Testis (tissue), 2 donors: ENCODE measurements at regions not wholly inside any gene's neighbourhood (a gene's known extent, or its start where the extent isn't known, plus 50 kb on each side); places are given as distances from the start of the nearest gene placed in this dataset.

Source experiments
- DNase-seq: peaks from one replicate; pipeline ENCODE4 v3.0.0-alpha.2; 2019
- H3K27ac ChIP-seq, 2 donors: fragments of 200-600 bp; sonication (generic); one replicate each; pipeline ENCODE4 v1.5.1; 2019
- H3K27me3 ChIP-seq: fragments of 200-600 bp; sonication (generic); one replicate; pipeline ENCODE4 v1.5.1; 2019
- H3K36me3 ChIP-seq: fragments of 200-600 bp; sonication (generic); one replicate; pipeline ENCODE4 v1.5.1; 2017; ENCODE audit warnings: low read depth; ENCODE audit errors: missing control alignments
- H3K4me1 ChIP-seq: fragments of 200-600 bp; sonication (generic); one replicate; pipeline ENCODE4 v1.5.1; 2019
- H3K4me3 ChIP-seq, 2 donors: fragments of 200-600 bp; sonication (generic); one replicate each; pipeline ENCODE4 v1.5.1; 2017 to 2019
- H3K9me3 ChIP-seq: fragments of 200-600 bp; sonication (generic); one replicate; pipeline ENCODE4 v1.5.1; 2017
- POLR2A ChIP-seq: fragments of 450-650 bp; IDR thresholded peaks from one replicate; pipeline ENCODE4 v1.6.1; 2017; ENCODE audit warnings: antibody characterized with exemption, mild to moderate bottlenecking, moderate library complexity
- WGBS, 2 donors: methylation state at CpG; one replicate each; pipeline ENCODE4 v1.1.5; 2018; 5-methylcytosine and 5-hydroxymethylcytosine counted together
- intact Hi-C: fragments of 100-400 bp; cut with DNase I; formaldehyde crosslinking; loops from one replicate; pipeline ENCODE4 v1.15.1; 2023; ENCODE audit warnings: low total_unique reads
- TF ChIP-seq, protein P1 (sequence below), 3 experiments: fragments of 450-650 bp in 2 of 3; fragments of 200-600 bp in 1 of 3; sonication (generic) in 1 of 3; IDR thresholded peaks; one replicate each; pipeline ENCODE4 v1.5.1; 2016 to 2019; ENCODE audit warnings: antibody characterized with exemption in 3 of 3, mild to moderate bottlenecking in 2 of 3, moderate library complexity in 1 of 3

DNA sequence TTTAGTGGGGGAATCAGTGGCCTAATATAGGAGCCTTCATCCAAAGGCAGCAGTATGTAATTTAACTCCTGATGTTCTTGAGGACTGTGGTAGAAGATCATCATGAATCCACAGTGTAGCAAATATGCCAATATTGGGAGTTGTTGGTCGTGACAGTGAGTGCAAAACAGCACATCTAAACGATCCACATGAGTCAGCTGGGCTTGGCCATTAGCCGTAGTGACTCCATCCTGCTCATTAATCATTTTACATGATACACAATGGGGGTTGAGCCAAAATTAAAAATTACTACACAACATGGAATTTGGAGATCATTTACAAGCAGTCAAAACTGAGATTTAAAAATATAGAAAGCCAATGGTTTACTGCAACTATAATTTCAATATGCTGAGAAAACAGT, 653.9 kb upstream of the CAMK1G start:
- WGBS, 2 donors, result 64 to 75% methylated on average over 3 of the region's 3 CpGs
- Histone ChIP-seq H3K27ac (no peak overlapping the region), H3K9me3 (no peaks in the 10 kb centered on the region), H3K36me3 (no peaks in the 10 kb centered on the region), H3K27me3 (no peaks in the 10 kb centered on the region), H3K4me3 (no peak overlapping the region), H3K4me1 (no peaks in the 10 kb centered on the region)
- intact Hi-C loops, result no loop called here
- no peak for DNase-seq
- no peak for TF ChIP-seq POLR2A
- TF ChIP-seq, protein P1, sequence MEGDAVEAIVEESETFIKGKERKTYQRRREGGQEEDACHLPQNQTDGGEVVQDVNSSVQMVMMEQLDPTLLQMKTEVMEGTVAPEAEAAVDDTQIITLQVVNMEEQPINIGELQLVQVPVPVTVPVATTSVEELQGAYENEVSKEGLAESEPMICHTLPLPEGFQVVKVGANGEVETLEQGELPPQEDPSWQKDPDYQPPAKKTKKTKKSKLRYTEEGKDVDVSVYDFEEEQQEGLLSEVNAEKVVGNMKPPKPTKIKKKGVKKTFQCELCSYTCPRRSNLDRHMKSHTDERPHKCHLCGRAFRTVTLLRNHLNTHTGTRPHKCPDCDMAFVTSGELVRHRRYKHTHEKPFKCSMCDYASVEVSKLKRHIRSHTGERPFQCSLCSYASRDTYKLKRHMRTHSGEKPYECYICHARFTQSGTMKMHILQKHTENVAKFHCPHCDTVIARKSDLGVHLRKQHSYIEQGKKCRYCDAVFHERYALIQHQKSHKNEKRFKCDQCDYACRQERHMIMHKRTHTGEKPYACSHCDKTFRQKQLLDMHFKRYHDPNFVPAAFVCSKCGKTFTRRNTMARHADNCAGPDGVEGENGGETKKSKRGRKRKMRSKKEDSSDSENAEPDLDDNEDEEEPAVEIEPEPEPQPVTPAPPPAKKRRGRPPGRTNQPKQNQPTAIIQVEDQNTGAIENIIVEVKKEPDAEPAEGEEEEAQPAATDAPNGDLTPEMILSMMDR (IDR thresholded peaks at IDR 0.05), result no peak

DNA sequence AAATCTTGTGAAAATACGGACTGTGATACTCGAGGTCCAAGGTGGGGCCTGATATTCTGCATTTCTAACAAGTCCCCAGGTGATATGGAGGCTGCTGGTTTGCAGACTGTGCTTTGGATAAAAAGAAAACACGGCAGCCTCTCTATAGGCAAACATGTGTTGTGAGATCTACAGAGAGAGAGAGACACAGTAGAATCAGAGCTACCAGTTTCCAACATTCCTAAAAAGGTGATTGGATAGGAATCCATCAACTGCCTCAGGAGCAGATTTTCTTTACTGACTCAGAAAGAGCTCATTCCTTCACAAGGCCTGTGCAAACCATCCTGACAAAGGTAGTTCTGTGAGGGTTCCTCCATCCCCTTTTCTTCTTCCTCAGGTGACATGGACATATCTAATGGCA, 651.6 kb upstream of the CAMK1G start:
- no peak for TF ChIP-seq POLR2A
- TF ChIP-seq, protein P1 (IDR thresholded peaks at IDR 0.05), result no peak
- H3K4me3 ChIP-seq, result no peak overlapping the region
- H3K9me3 ChIP-seq, result no peaks in the 10 kb centered on the region
- H3K27ac ChIP-seq, result no peak overlapping the region
- 77 to 84% methylated on average over 3 of the region's 3 CpGs for WGBS, 2 donors
- H3K36me3 ChIP-seq, result no peaks in the 10 kb centered on the region
- intact Hi-C loops, result no loop called here
- H3K27me3 ChIP-seq, result no peaks in the 10 kb centered on the region
- H3K4me1 ChIP-seq, result no peaks in the 10 kb centered on the region
- no peak for DNase-seq

DNA sequence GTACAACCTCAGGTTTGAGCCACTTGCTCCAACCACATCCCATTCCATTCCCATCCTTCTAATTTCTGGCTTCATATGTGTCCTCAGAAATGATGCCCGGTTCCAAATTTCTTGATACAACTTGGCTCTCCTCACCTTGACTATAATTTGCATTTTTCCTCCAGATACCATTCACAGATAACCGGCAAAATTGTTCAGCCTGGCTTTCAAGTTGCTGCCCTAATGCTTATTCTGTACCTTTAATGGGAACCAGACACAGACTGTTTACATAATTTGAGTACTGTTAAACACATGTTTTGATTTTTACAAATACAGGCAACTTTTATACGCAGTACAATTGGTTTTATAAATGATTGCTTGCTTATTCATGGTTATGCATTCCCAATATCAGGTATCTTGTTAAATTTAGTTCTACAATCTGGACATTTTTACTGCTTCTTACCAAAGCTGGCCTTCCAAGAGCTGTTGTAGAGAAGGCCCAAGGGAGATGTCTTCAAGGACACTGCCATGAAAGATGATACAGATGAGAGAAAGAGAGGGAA, 649.5 kb upstream of the CAMK1G start:
- Histone ChIP-seq H3K9me3 (no peaks in the 10 kb centered on the region), H3K27me3 (no peaks in the 10 kb centered on the region), H3K36me3 (no peaks in the 10 kb centered on the region), H3K4me1 (no peaks in the 10 kb centered on the region), H3K4me3 (no peak overlapping the region), H3K27ac (no peak overlapping the region)
- TF ChIP-seq POLR2A, result no peak
- TF ChIP-seq, protein P1 (IDR thresholded peaks at IDR 0.05), result no peak
- WGBS, 2 donors, result 63 to 76% methylated on average over 3 of the region's 3 CpGs
- intact Hi-C loops, result no loop called here
- no peak for DNase-seq

DNA sequence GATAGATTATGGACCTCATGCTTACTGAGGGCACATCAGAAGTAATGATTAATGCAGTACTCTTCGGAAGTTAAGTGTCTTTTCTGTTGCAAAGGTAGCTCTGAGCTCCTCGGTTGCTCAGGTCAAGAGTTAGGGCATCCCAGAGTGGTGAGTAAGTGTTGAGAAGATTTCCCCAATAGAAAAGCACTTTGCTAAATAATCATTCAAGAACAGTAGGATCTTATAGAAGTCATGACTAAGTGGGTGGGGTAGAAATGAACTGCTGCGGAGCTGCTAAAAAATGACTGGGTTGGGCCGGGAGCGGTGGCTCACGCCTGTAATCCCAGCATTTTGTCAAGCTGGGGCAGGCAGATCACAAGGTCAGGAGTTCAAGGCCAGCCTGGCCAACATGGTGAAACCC, 648.6 kb upstream of the CAMK1G start:
- Histone ChIP-seq H3K4me1 (no peaks in the 10 kb centered on the region), H3K27ac (no peak overlapping the region), H3K9me3 (no peaks in the 10 kb centered on the region), H3K36me3 (no peaks in the 10 kb centered on the region), H3K4me3 (no peak overlapping the region), H3K27me3 (no peaks in the 10 kb centered on the region)
- no peak for DNase-seq
- TF ChIP-seq POLR2A, result no peak
- TF ChIP-seq, protein P1 (IDR thresholded peaks at IDR 0.05), result no peak
- intact Hi-C loops, result no loop called here
- WGBS, 2 donors, result 83 to 89% methylated on average over 6 of the region's 6 CpGs

DNA sequence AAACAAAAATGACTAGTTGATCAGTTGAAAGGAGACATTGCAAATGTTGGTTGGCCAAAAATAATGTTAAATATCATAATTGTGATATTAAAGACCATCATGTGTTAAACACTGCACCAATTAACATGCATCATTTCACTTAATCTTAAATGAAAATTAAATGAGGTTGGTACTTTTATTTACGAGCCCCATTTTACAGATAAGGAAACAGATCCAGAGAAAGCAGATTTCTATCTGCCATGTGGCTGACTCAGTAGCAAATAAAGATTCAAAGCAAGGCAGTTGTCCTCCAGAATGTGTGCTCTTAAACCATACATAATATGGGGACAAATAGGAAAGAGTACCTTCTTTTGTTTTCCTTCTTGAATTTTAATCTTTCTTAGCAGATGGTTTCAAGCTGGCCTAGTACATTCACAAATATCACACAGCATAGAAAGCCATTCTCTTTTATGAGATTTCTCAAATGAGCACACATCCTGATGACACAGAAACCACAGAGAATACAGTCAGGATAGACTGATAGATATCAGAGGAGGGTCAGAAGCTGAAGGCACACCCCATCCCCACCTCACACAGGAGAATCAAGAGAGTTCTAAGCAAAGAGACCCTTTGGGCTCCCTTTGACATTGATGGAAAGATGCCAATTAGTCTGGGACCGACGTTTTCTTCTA, 647.9 kb upstream of the CAMK1G start:
- H3K9me3 ChIP-seq, result no peaks in the 10 kb centered on the region
- no peaks in the 10 kb centered on the region for H3K4me1 ChIP-seq
- intact Hi-C loops, result no loop called here
- DNase-seq, result no peak
- H3K4me3 ChIP-seq, result no peak overlapping the region
- H3K27me3 ChIP-seq, result no peaks in the 10 kb centered on the region
- 58 to 72% methylated on average over 3 of the region's 3 CpGs for WGBS, 2 donors
- no peak for TF ChIP-seq POLR2A
- TF ChIP-seq, protein P1 (IDR thresholded peaks at IDR 0.05), result no peak
- no peak overlapping the region for H3K27ac ChIP-seq
- H3K36me3 ChIP-seq, result no peaks in the 10 kb centered on the region
